Panc1 (cell line): ENCODE measurements at regions not wholly inside any gene's neighbourhood (a gene's known extent, or its start where the extent isn't known, plus 50 kb on each side); places are given as distances from the start of the nearest gene placed in this dataset.
A peak's percentile ranks its signal among the peaks of the same experiment; 100 is the strongest.

ENCODE experiments used
- ATAC-seq: fragments of 200-7000 bp; cut with Tn5 transposase; 2 replicates; pipeline ENCODE4 v1.9.1; 2020; ENCODE audit warnings: mild to moderate bottlenecking, moderate library complexity
- BruUV-seq: library from RNA; stranded (reverse); fragments of 400-500 nt; replicated peaks from 2 replicates; lab custom pipeline; 2021; lab: Mats Ljungman, UMichigan
- CTCF ChIA-PET: fragments of 300-600 bp; sonication (Branson Sonifier 250); formaldehyde crosslinking; loops from one replicate; lab custom pipeline; 2022; ENCODE audit warnings: antibody characterized with exemption; lab: Charles Lee
- POLR2A ChIA-PET: fragments of 300-600 bp; sonication (Branson Sonifier 250); formaldehyde crosslinking; loops from one replicate; lab custom pipeline; 2022; ENCODE audit warnings: antibody characterized with exemption; lab: Charles Lee
- DNase-seq: peaks from one replicate; pipeline ENCODE4 v3.0.0-alpha.2; 2010; ENCODE audit warnings: low read depth, low spot score
- H3K27ac ChIP-seq: 2 replicates; pipeline ENCODE4 v1.5.1; 2011; ENCODE audit warnings: mild to moderate bottlenecking, low read length, inconsistent platforms
- H3K27me3 ChIP-seq: fragments of 200-500 bp; sonication (Bioruptor generic); 2 replicates; pipeline ENCODE4 v1.6.0; 2014; ENCODE audit warnings: low read length, inconsistent platforms; ENCODE audit not compliant: control insufficient read depth, insufficient read depth
- H3K36me3 ChIP-seq: fragments of 200-500 bp; sonication (Bioruptor generic); 2 replicates; pipeline ENCODE4 v1.5.1; 2014; ENCODE audit warnings: inconsistent platforms, mild to moderate bottlenecking, low read length, moderate library complexity; ENCODE audit not compliant: control insufficient read depth, insufficient read depth
- H3K4me1 ChIP-seq: 2 replicates; pipeline ENCODE4 v1.5.1; 2011; ENCODE audit warnings: inconsistent platforms, mild to moderate bottlenecking, low read length, moderate library complexity; ENCODE audit not compliant: control insufficient read depth, insufficient read depth
- H3K4me3 ChIP-seq, 2 experiments: 2 replicates each; pipeline ENCODE4 v1.5.1; 2011 to 2012; ENCODE audit warnings: low read depth in 2 of 2, low read length in 2 of 2, mild to moderate bottlenecking in 2 of 2, inconsistent platforms in 1 of 2, moderate library complexity in 1 of 2
- H3K9me3 ChIP-seq: fragments of 200-500 bp; sonication (Bioruptor generic); 2 replicates; pipeline ENCODE4 v1.5.1; 2014; ENCODE audit warnings: low read depth, mild to moderate bottlenecking, inconsistent platforms, low read length, moderate library complexity; ENCODE audit not compliant: control insufficient read depth, insufficient read depth
- POLR2AphosphoS5 ChIP-seq: IDR thresholded peaks from 2 replicates; pipeline ENCODE4 v1.6.1; 2012; ENCODE audit warnings: mild to moderate bottlenecking, low read depth, low read length, moderate library complexity
- SIN3A ChIP-seq: IDR thresholded peaks from 2 replicates; pipeline ENCODE4 v1.6.1; 2012; ENCODE audit warnings: low read depth, mild to moderate bottlenecking, low read length, moderate library complexity, borderline replicate concordance; ENCODE audit not compliant: insufficient read depth
- TCF7L2 ChIP-seq: IDR thresholded peaks from 2 replicates; pipeline ENCODE4 v1.6.1; 2011; ENCODE audit warnings: mild to moderate bottlenecking, low read depth, low read length, inconsistent platforms
- in situ Hi-C: cut with HindIII; loops from 2 replicates; pipeline ENCODE4 v1.10.0; 2016; ENCODE audit warnings: low sequenced_read_pairs, low pct_unique_long_range_greater_than_20kb
- intact Hi-C: fragments of 100-400 bp; cut with micrococcal nuclease; formaldehyde crosslinking; loops from one replicate; pipeline ENCODE4 v1.10.0; 2022; ENCODE audit not compliant: unreplicated experiment
- TF ChIP-seq, protein P1 (sequence below), 2 experiments: IDR thresholded peaks; 2 replicates each; pipeline ENCODE4 v1.6.1; 2011 to 2012; ENCODE audit warnings: low read depth in 2 of 2, control low read depth in 1 of 2, low read length in 1 of 2, mild to moderate bottlenecking in 1 of 2, moderate library complexity in 1 of 2; ENCODE audit not compliant: insufficient read depth in 1 of 2
- TF ChIP-seq, protein P2 (sequence below): fragments of 450-650 bp; IDR thresholded peaks from 2 replicates; pipeline ENCODE4 v1.5.1; 2017; ENCODE audit warnings: mild to moderate bottlenecking

DNA sequence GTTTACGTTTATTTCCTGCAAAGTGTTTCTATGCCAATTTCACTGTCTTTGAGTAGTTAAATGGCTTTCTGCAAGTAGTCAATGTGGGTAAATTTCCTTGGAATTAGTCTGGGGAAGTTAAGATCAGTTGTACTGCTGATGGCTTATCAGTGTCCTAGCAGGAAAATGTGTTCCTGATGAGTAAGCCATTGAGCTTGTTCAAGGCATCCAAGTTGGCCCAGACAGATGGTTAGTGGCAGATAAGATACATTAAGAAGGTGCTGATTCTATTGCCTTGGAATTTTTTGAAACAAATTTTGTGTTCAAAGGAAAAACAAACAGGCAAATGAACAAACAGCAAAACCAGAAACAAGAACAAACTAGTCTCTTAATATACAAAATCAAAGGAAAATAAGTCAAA, 258.4 kb downstream of the MAP2K6 start:
- H3K27ac ChIP-seq, result no peak overlapping the region
- no peaks in the 10 kb centered on the region for H3K36me3 ChIP-seq
- ChIA-PET CTCF (no interaction called here), POLR2A (no interaction called here)
- H3K27me3 ChIP-seq, result no peaks in the 10 kb centered on the region
- H3K4me1 ChIP-seq, result no peaks in the 10 kb centered on the region
- no peaks in the 10 kb centered on the region for H3K9me3 ChIP-seq
- DNase-seq (no peak), ATAC-seq (no peak)
- H3K4me3 ChIP-seq, result no peak overlapping the region
- intact Hi-C loops, result no loop called here
- in situ Hi-C loops, result no loop called here
- TF ChIP-seq, protein P1, sequence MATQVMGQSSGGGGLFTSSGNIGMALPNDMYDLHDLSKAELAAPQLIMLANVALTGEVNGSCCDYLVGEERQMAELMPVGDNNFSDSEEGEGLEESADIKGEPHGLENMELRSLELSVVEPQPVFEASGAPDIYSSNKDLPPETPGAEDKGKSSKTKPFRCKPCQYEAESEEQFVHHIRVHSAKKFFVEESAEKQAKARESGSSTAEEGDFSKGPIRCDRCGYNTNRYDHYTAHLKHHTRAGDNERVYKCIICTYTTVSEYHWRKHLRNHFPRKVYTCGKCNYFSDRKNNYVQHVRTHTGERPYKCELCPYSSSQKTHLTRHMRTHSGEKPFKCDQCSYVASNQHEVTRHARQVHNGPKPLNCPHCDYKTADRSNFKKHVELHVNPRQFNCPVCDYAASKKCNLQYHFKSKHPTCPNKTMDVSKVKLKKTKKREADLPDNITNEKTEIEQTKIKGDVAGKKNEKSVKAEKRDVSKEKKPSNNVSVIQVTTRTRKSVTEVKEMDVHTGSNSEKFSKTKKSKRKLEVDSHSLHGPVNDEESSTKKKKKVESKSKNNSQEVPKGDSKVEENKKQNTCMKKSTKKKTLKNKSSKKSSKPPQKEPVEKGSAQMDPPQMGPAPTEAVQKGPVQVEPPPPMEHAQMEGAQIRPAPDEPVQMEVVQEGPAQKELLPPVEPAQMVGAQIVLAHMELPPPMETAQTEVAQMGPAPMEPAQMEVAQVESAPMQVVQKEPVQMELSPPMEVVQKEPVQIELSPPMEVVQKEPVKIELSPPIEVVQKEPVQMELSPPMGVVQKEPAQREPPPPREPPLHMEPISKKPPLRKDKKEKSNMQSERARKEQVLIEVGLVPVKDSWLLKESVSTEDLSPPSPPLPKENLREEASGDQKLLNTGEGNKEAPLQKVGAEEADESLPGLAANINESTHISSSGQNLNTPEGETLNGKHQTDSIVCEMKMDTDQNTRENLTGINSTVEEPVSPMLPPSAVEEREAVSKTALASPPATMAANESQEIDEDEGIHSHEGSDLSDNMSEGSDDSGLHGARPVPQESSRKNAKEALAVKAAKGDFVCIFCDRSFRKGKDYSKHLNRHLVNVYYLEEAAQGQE (IDR thresholded peaks at IDR 0.05; ENCODE audit: insufficient read depth in 1 of 2, low read depth in 2 of 2, low read length in 1 of 2), result no peak
- TF ChIP-seq TCF7L2 (no peak), POLR2AphosphoS5 (no peak), SIN3A (no peak)
- TF ChIP-seq, protein P2, sequence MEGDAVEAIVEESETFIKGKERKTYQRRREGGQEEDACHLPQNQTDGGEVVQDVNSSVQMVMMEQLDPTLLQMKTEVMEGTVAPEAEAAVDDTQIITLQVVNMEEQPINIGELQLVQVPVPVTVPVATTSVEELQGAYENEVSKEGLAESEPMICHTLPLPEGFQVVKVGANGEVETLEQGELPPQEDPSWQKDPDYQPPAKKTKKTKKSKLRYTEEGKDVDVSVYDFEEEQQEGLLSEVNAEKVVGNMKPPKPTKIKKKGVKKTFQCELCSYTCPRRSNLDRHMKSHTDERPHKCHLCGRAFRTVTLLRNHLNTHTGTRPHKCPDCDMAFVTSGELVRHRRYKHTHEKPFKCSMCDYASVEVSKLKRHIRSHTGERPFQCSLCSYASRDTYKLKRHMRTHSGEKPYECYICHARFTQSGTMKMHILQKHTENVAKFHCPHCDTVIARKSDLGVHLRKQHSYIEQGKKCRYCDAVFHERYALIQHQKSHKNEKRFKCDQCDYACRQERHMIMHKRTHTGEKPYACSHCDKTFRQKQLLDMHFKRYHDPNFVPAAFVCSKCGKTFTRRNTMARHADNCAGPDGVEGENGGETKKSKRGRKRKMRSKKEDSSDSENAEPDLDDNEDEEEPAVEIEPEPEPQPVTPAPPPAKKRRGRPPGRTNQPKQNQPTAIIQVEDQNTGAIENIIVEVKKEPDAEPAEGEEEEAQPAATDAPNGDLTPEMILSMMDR, result no peak
- BruUV-seq, result no TSS peak

DNA sequence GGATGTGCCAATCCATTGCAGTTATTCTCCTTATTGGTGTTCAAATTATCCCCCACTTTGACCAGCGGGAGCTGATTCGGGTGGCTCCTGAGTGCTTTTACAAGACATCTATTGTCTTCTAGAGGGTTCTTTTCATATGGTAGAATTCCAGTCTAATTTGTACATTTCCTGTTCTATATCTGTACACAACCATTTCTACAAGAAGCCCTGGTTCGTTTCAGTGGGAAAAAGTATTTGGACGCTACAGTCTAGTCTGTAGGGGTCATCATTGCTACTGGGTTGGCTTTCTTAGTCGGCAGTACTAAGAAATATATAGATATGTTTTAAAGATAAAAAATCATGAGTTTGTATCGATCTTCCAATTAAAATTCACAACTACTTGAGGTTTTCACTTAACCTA, 262.6 kb downstream of the MAP2K6 start:
- no peak for ATAC-seq

More for the DNA sequence above, 262.6 kb downstream of the MAP2K6 start:
- intact Hi-C loops (no loop called here), in situ Hi-C loops (no loop called here)
- no peaks in the 10 kb centered on the region for H3K36me3 ChIP-seq
- no peaks in the 10 kb centered on the region for H3K9me3 ChIP-seq
- H3K27me3 ChIP-seq, result no peaks in the 10 kb centered on the region
- H3K4me3 ChIP-seq, result no peak overlapping the region
- no peak overlapping the region for H3K27ac ChIP-seq
- CTCF ChIA-PET, result no interaction called here
- TF ChIP-seq, protein P2, result peak; percentile 21; the same call in 1 of the 2 replicates
- TF ChIP-seq, protein P1 (IDR thresholded peaks at IDR 0.05; ENCODE audit: insufficient read depth in 1 of 2, low read depth in 2 of 2, low read length in 1 of 2), result no peak
- H3K4me1 ChIP-seq, result no peaks in the 10 kb centered on the region
- DNase-seq, result no peak
- POLR2A ChIA-PET, result no interaction called here
- no TSS peak for BruUV-seq
